Hematopoietic multipotent progenitor cell treated with erythropoietin and hydrocortisone succinate and interleukin-3 and kit ligand, for 4 days (in vitro differentiated cells): ENCODE measurements at regions not wholly inside any gene's neighbourhood (a gene's known extent, or its start where the extent isn't known, plus 50 kb on each side); places are given as distances from the start of the nearest gene placed in this dataset.

Experiments used
- DNase-seq: peaks from one replicate; pipeline ENCODE4 v3.0.0-alpha.2; 2015

DNA sequence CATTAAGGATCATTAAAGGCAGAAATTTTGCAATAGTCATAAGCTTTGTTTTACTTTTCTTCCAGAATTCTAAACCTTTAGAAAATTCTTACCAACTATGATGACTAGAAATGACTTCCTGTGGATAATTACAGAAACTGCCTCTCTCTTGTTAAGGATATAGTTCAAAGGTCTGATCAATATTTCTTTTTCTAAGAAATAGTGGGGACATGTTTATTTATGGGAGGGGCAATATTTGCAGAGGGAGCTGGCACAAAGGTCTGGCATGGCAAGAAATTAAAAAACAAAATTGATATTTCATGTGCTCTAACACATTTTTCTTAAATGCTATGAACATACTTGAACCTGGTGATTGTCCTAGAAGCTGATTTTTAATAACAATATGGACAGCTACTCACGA lies 448.9 kb downstream of the KCTD8 start:
- no peak for DNase-seq

DNA sequence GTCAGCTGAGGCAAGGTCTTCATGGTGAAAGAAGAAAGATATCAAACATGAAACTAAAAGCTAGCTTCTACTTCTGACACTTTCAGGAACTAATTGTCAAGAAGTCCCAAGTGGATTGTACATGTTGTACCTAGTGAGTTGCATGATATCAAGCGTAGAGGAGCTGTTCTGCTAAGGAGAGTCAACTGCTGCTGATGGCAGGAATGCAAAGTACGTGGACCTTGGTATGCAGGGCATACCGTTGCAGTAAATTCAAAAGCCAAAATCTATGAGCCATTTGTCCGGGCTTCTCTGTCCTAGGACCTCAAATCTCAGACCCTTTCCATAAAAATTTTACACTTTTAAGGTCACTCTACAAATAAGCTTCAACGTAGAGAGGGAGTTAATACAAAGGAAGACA lies 446.2 kb downstream of the KCTD8 start:
- no peak for DNase-seq

DNA sequence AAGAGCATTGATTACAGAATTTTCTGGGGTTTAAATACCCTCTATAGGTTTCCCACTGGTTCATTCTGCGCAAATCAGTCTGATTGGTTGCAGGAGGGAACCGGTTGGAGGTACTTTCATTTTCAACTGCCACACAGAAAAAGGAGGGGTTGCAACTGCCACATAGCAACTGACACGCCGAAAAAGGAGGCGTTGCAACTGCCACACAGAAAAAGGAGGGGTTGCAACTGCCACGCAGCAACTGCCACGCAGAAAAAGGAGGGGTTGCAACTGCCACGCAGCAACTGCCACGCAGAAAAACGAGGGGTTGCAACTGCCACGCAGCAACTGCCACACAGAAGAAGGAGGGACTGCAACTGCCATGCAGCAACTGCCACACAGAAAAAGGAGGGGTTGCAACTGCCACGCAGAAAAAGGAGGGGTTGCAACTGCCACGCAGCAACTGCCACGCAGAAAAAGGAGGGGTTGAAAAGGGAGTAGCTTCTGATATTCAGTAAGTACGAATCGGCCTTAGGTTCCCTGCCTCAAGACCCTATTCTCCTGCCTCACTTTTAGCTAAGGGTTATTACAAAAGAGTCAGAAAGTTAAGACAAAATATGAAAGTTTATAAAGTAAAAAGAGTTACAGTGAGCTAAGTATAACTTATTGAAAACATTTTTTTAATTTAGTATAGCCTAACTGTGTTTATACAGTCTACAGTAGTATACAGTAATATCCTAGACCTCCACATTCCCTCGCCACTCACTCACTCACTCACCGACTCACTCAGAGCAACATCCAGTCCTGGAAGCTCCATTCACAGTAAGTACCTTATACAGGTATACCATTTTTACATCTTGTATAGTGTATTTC lies 431.8 kb downstream of the KCTD8 start:
- DNase-seq = no peak

DNA sequence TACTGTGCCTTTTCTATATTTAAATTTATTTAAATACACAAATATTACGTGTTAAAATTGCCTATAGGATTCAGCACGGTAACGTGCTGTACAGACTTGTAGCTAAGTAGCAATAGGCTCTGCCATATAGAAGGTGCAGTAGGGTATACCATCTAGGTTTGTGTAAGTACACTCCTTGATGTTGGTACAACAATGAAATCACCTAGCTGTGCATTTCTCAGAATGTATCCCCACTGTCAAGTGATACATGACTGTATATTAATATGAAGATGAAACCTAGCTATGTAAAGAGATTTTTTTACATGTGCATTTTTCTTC lies 431.2 kb downstream of the KCTD8 start:
- DNase-seq = no peak

DNA sequence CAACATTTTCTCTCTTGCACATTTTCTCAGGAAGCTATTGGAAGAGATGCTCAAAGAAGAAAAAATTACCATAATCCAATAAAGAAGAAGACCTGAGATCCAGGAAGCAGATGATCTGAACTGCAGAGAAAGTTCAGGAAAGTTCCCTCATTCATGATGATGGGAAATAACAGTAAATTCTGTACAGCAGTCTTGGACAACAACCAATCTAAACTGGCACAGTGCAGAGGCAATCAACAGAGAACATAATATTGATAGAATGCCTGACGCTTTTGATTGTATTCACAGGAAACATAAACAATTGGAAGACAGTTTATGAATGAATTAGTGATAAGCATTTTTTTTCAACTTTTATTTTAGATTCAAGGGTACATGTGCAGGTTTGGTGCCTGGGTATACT lies 428.9 kb downstream of the KCTD8 start:
- DNase-seq = no peak

DNA sequence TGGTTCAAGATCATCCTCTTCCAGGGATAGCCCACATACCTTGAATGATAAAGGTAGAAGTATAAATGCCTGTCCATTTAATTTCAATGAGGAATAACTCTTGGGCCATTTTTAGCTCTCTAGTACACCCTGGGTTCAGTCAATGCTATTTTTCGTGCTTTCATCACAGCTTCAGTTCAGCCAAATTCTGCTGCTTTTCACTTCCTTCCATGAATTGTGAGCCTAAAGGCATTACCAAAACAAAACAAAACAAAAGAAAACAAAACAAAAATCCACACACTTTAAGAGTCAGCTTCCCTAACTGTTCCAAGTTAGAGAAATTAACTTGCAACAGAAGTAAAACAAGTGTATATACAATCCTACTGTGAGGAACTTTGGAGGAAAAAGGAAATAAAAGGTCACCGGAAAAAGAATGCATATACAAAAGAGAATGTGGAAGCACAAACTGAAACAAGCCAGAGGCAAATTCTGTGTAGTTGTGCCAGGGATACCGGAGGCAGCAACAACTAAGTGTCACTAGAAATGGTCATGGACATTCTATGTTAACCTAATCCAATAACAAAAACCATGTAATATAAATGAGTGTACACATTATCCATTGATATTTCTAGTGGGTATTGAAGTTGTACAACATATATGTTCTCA lies 423.1 kb downstream of the KCTD8 start:
- no peak for DNase-seq

DNA sequence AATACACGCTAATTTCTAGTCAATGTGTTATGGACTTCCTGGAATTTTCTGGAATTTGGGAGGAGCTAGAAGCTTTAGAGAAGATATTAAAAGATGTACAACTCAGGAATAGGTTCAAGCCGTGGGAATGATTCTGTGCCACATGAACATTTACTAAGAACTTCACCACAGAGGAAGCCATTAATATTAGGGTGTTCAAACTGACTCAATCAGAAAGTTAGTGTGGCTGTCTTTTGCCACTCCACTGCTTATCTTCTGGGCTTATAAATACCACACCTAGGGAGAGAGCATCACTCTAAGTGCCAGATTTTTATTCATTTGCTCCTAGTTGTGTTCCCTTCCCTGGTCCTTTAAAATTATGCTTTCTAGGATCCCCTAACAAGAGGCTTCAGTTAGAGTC lies 409.8 kb downstream of the KCTD8 start:
- no peak for DNase-seq

DNA sequence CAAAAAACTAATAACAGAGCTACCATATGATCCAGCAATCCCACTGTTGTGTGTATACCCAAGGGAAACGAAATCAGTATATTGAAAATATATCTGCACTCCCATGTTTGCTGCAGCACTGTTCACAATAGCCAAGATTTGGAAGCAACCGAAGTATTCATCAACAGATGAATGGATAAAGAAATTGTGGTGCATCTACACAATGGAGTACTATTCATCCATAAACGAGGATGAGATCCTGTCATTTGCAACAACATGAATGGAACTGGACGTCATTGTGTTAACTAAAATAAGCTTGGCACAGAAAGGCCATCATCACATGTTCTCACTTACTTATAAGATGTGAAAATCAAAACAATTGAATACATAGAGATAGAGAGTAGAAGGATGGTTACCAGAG lies 402.1 kb downstream of the KCTD8 start:
- no peak for DNase-seq

DNA sequence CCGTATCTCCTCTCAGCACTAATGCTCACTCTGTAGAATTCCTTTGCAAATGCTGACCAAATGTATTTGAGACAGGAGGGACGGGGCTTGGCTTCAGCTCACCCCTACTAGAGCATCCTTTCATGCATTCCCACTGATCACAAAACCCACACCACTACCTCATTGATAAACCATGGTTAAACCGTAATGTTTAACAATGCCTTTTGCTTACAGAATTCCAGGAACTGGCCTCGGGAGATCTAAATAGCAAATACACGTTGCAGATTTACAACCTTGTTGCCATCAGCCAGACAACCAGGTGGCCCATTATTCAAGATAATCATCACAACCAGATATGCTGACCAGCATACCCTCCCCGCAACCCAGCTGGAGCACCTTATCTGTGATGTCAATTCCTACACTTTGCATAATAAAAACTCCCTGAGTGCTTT lies 391.9 kb downstream of the KCTD8 start:
- no peak for DNase-seq

DNA sequence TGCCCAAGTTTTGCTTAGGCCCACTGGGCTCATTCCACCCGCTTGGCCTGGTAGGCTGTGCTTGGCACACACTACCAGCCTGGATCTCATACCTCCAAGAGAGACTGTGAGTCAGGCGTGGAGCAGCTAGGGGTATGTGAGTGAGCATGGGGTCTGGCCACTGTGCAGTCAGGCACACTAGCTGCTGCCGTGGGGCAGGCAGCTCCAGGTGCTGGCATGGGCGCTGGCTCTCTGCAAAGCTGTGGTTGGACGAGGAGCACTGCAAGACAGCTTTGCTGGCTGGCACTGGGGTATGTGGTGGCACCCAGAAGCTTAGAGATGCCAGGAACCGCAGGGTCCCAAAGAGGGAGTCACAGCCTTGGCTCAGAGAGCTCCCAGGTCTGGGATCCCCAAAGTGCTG lies 377.8 kb downstream of the KCTD8 start:
- no peak for DNase-seq

DNA sequence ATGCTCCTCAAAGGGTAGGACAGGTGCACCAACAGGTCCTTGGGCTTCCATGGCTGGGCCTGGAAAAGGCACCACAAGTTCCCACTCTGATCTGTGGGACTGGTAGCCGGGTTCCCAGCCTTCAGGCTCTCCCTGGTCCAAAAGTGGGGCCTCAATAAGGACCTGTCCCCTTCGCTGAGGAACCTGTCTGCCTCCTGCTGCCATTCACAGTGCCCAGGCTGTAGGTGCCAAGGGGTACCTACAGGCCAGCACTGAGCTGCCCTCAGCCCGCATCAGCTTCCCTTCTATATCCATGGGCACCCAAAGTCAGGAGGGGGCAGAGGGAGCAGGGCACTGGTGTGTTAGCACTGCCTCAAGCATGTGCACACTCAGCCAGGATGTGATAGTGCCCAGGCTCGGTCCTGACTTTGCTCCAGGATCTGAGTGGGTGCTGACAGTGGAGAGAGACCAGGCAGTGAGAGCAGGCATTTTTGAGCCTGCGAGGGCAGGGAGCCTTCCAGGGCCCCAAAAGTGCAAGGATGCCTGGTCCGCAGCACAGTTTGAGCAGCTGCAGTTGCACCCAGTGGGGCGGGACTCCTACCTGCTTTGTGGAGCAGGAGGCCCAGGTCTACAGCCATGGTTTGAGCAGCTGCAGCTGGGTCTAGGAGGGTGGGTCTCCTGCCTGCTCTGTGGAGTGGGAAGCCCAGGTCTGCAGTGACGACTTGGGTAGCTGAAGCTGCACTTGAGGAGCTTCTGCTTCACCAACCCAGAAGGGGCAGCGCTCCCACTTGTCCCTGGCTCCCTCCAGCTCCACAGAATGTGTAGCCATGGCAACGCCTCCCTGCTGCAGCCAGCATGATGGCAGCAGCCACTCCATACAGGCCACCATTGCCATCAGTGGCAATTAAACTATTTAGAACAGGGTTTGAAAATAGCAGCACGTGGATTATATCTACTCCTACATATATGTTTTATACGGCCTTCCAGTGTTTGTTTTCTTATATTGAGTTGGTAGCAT lies 376.4 kb downstream of the KCTD8 start:
- no peak for DNase-seq

DNA sequence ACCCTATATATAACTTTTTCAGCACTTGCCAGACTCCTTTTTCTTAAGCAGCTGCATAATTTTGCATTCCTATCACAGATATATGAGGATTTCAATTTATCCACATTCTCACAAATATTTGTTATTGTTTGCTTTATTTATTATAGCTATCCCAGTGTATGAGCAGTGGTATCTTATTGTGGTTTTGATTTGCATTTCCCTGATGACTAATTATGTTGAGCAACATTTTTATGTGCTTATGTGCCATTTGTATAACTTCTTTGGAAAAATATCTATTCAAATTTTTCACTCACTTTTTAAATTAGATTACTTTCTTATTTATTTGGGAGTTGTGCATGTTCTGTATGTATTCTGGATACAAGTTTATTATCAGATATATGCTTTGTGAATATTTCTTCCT lies 361.9 kb downstream of the KCTD8 start:
- DNase-seq = no peak

DNA sequence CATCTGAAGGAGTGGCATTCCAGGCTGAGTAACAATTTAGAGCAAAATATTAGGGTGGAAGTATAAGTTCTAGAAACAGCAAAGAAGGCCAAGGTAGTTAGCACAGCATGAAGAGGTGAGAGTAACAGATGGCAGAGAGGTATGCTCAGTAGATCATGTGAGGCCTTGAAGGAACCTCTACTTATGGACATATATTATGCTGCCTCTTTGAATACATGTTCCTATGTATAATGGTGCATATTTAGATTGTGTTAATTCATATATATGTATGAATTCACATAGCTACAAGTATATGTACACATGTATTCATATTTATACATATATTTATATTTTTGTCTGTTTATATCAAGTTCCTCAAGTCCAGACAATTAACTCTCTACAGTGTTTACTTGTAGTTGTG lies 355.2 kb downstream of the KCTD8 start:
- DNase-seq = no peak

DNA sequence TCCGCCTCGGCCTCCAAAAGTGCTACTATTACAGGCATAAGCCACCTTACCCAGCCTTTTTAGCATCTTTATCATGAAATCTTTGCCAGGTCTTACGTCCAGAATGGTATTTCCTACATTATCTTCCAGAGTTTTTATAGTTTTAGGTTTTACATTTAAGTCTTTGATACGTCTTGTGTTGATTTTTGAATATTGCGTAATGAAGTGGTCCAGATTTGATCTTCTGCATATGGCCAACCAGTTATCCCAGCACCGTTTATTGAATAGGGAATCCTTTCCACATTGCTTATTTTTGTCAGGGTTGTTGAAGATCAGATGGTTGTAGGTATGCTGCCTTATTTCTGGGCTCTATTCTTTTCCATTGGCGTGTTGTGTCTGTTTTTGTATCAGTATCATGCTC lies 349.6 kb downstream of the KCTD8 start:
- no peak for DNase-seq

DNA sequence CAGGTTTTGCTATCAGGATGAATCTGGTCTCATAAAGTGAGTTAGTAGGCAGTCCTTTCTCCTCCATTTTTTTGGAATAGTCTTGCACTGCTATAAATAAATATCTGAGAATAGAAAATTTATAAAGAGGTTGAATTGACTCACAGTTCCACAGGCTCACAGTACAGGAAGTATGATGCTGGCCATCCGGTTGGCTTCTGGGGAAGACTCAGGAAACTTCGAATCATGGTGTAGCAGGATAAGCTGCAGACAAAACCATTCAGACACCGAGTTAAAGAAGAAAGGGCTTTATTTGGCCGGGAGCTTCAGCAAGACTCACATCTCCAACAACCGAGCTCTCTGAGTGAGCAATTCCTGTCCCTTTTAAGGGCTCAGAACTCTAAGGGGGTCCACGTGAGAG lies 348.2 kb downstream of the KCTD8 start:
- DNase-seq = no peak

DNA sequence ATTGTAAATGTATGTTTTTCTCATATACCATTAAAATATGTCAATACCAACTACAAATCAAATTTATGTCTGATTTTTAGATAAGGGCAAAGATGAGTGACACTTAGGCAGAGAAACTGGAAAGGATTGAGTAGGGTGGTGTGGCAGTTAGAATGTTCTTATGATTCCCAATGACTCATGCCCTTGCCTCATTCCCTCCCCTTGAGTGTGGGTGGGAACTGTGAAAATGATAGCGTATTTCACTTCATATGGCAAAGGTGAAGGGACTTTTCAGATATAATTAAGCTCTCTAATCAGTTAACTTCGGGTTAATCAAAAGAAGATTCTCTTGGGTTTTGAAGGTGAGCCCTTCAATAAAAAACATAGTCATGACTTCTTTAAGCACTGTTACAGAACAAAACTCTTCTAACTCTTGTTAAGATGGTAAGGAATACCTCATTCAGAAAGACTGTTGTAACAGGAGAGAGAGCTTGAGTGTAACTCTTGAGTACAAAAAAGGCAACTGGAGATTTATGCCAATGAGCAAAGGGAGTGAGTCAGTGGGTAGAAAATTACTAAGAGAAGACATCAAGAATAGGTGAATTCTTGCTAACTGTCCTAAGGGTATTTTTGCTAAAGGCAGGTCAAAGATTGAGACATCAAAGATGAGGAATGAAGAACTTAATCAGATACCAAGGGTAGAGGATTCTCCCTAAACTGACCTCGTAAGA lies 329.5 kb downstream of the KCTD8 start:
- DNase-seq = no peak

DNA sequence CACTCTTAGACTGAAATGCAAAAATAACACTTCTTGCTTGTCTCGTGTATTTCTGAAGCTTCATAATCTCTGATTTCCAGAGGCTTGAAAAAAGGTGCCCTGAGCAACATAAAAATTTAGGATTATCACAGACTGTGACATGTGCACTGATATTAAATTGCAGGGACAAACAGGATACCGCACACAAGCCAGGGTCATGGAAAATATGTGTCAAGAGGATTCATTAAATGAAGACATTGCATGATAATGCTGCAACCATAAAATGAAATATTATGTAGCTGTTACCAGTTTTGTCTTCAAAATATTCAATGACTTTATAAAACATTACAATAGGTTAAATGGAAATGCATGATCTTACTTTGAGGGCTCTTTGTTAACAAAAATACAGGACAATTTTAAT lies 328.0 kb downstream of the KCTD8 start:
- no peak for DNase-seq

DNA sequence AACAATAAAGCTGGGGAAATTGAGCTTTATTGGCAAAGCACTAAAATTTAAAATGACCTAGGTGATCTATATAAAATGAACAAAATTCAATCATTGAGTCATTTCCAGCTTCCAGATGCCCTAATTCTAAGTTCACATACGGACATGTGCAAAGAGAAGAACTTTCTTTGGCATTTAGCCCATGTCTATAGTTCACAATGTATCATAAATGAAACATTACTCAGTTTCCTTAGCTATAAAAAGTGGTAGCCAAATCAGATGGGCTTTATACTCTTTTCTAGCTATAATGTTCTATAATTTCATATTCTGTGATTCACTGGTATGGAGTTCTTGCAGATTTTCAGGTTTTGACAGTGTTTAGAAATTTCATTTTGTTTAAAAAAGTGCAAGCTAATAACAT lies 327.4 kb downstream of the KCTD8 start:
- no peak for DNase-seq
